H1 (cell line): ENCODE measurements at regions not wholly inside any gene's neighbourhood (a gene's known extent, or its start where the extent isn't known, plus 50 kb on each side); places are given as distances from the start of the nearest gene placed in this dataset.

Experiments
- CTCF ChIA-PET: fragments of 300-600 bp; sonication (Branson Sonifier 250); formaldehyde crosslinking; loops from one replicate; lab custom pipeline; 2021; ENCODE audit not compliant: partially characterized antibody; lab: Charles Lee
- POLR2A ChIA-PET: fragments of 300-600 bp; sonication (Branson Sonifier 250); formaldehyde crosslinking; loops from one replicate; lab custom pipeline; 2021; ENCODE audit warnings: inconsistent platforms; ENCODE audit not compliant: partially characterized antibody; lab: Charles Lee
- DNase-seq, 2 experiments: peaks; one replicate each; pipeline versions ENCODE4 v3.0.0 to v3.0.0-alpha.2; 2010 to 2022; ENCODE audit warnings: low spot score in 2 of 2, low read depth in 1 of 2, mixed read lengths in 1 of 2
- FAIRE-seq: peaks from 2 replicates; lab custom pipeline; 2011; peaks lifted over from hg19 to GRCh38; lab: Jason Lieb, UNC
- H2AFZ ChIP-seq: 2 replicates; pipeline ENCODE4 v1.8.1; 2012; ENCODE audit warnings: low read length, inconsistent platforms
- H2AK5ac ChIP-seq: 2 replicates; pipeline ENCODE4 v1.6.1; 2013; ENCODE audit warnings: low read depth, low read length
- H2BK120ac ChIP-seq: replicated peaks from 2 replicates; pipeline ENCODE3; 2013; ENCODE audit warnings: low read depth, low read length, inconsistent platforms
- H2BK12ac ChIP-seq: 2 replicates; pipeline ENCODE4 v1.6.1; 2013; ENCODE audit warnings: low read depth, low read length
- H2BK15ac ChIP-seq: 2 replicates; pipeline ENCODE4 v1.6.1; 2013; ENCODE audit warnings: low read length
- H2BK20ac ChIP-seq: 2 replicates; pipeline ENCODE4 v1.6.1; 2013; ENCODE audit warnings: low read length
- H2BK5ac ChIP-seq: 2 replicates; pipeline ENCODE4 v1.6.1; 2013; ENCODE audit warnings: low read depth, low read length
- H3K14ac ChIP-seq: 2 replicates; pipeline ENCODE4 v1.6.1; 2013; ENCODE audit warnings: inconsistent platforms; ENCODE audit not compliant: insufficient read length
- H3K18ac ChIP-seq: 2 replicates; pipeline ENCODE4 v1.6.1; 2013; ENCODE audit warnings: low read length; ENCODE audit errors: extremely low read depth
- H3K23ac ChIP-seq: 2 replicates; pipeline ENCODE4 v1.6.1; 2013; ENCODE audit warnings: inconsistent platforms; ENCODE audit not compliant: insufficient read length
- H3K23me2 ChIP-seq: 2 replicates; pipeline ENCODE4 v1.6.1; 2013; ENCODE audit warnings: low read depth, low read length
- H3K27ac ChIP-seq: 2 replicates; pipeline ENCODE4 v1.6.1; 2011; ENCODE audit warnings: low read depth, low read length, inconsistent platforms
- H3K27me3 ChIP-seq, 4 experiments: replicated peaks in 1 of 4; 1 replicate in 1 of 4; 2 replicates in 3 of 4; pipeline versions ENCODE4 v1.6.1 to v1.8.1; 2011 to 2013; ENCODE audit warnings: low read length in 3 of 4, mild to moderate bottlenecking in 3 of 4, inconsistent platforms in 2 of 4, mixed read lengths in 2 of 4, moderate library complexity in 1 of 4; ENCODE audit not compliant: control insufficient read depth in 3 of 4, insufficient read depth in 3 of 4; ENCODE audit errors: extremely low read depth in 1 of 4
- H3K36me3 ChIP-seq, 4 experiments: 2 replicates each; pipeline versions ENCODE4 v1.6.1 to v1.8.1; 2011 to 2013; ENCODE audit warnings: mild to moderate bottlenecking in 4 of 4, low read length in 3 of 4, moderate library complexity in 2 of 4, control low read depth in 1 of 4, inconsistent platforms in 1 of 4; ENCODE audit not compliant: insufficient read depth in 4 of 4, control insufficient read depth in 2 of 4
- H3K4ac ChIP-seq: replicated peaks from 2 replicates; pipeline ENCODE3; 2013; ENCODE audit warnings: low read length, low read depth, mixed read lengths, inconsistent platforms; ENCODE audit not compliant: insufficient read length
- H3K4me1 ChIP-seq, 4 experiments: replicated peaks in 1 of 4; 1 replicate in 1 of 4; 2 replicates in 3 of 4; pipeline versions ENCODE4 v1.6.1 to v1.8.1; 2011 to 2013; ENCODE audit warnings: low read length in 3 of 4, inconsistent platforms in 2 of 4, mixed read lengths in 1 of 4; ENCODE audit not compliant: insufficient read depth in 4 of 4, control insufficient read depth in 3 of 4
- H3K4me2 ChIP-seq, 2 experiments: 2 replicates each; pipeline versions ENCODE4 v1.6.1 to v1.8.1; 2011 to 2013; ENCODE audit warnings: low read depth in 2 of 2, low read length in 2 of 2, control low read depth in 1 of 2, inconsistent platforms in 1 of 2, mild to moderate bottlenecking in 1 of 2; ENCODE audit not compliant: insufficient read depth in 1 of 2
- H3K4me3 ChIP-seq, 4 experiments: fragments of 200-600, 300-600 bp in 1 of 4; sonication (generic), shearing (Covaris generic), sonication (Bioruptor Twin) in 1 of 4; 2 replicates each; pipeline versions ENCODE4 v1.5.1 to v1.8.1; 2011 to 2016; ENCODE audit warnings: low read length in 4 of 4, low read depth in 3 of 4, control low read depth in 2 of 4, inconsistent platforms in 2 of 4, mild to moderate bottlenecking in 2 of 4, mixed read lengths in 1 of 4, moderate library complexity in 1 of 4; ENCODE audit not compliant: insufficient read depth in 2 of 4; ENCODE audit errors: extremely low read depth in 1 of 4
- H3K56ac ChIP-seq: replicated peaks from 2 replicates; pipeline ENCODE3; 2013; ENCODE audit warnings: low read depth, mild to moderate bottlenecking, mixed read lengths, low read length, inconsistent platforms; ENCODE audit not compliant: insufficient read length
- H3K79me1 ChIP-seq: 2 replicates; pipeline ENCODE4 v1.6.1; 2013; ENCODE audit warnings: low read depth, low read length, control low read depth
- H3K79me2 ChIP-seq, 2 experiments: 2 replicates each; pipeline versions ENCODE4 v1.6.1 to v1.8.1; 2012 to 2013; ENCODE audit warnings: low read length in 2 of 2, mild to moderate bottlenecking in 2 of 2, inconsistent platforms in 1 of 2; ENCODE audit not compliant: insufficient read depth in 2 of 2, control insufficient read depth in 1 of 2
- H3K9ac ChIP-seq, 4 experiments: replicated peaks in 1 of 4; 1 replicate in 1 of 4; 2 replicates in 3 of 4; pipeline versions ENCODE4 v1.6.1 to v1.8.1; 2011 to 2013; ENCODE audit warnings: low read depth in 3 of 4, low read length in 3 of 4, control low read depth in 2 of 4, mild to moderate bottlenecking in 2 of 4, moderate library complexity in 2 of 4, inconsistent platforms in 1 of 4; ENCODE audit errors: extremely low read depth in 1 of 4
- H3K9me3 ChIP-seq, 2 experiments: 2 replicates each; pipeline versions ENCODE4 v1.6.1 to v1.8.1; 2012 to 2013; ENCODE audit warnings: mild to moderate bottlenecking in 2 of 2, moderate library complexity in 2 of 2, control low read depth in 1 of 2, inconsistent platforms in 1 of 2, low read depth in 1 of 2, low read length in 1 of 2, mixed read lengths in 1 of 2; ENCODE audit not compliant: insufficient read depth in 2 of 2
- H4K20me1 ChIP-seq, 2 experiments: replicated peaks in 1 of 2; 2 replicates each; pipeline versions ENCODE3 to v1.8.1; 2011 to 2013; ENCODE audit warnings: inconsistent platforms in 2 of 2, low read length in 2 of 2, mild to moderate bottlenecking in 1 of 2; ENCODE audit not compliant: insufficient read depth in 2 of 2, control insufficient read depth in 1 of 2
- H4K5ac ChIP-seq: 2 replicates; pipeline ENCODE4 v1.6.1; 2013; ENCODE audit warnings: low read length, low read depth, mixed read lengths, inconsistent platforms; ENCODE audit not compliant: insufficient read length
- H4K8ac ChIP-seq: 2 replicates; pipeline ENCODE4 v1.8.0; 2013; ENCODE audit warnings: mild to moderate bottlenecking, moderate library complexity, low read length, inconsistent platforms; ENCODE audit not compliant: insufficient read depth; ENCODE audit errors: extremely low read depth
- H4K91ac ChIP-seq: replicated peaks from 2 replicates; pipeline ENCODE3; 2013; ENCODE audit warnings: low read length, mixed read lengths, inconsistent platforms; ENCODE audit not compliant: insufficient read length
- WGBS, 2 experiments: shearing (Covaris generic) in 1 of 2; methylation state at CpG; one replicate each; pipeline versions ENCODE4 v1.1.6 to v1.1.7; 2013 to 2015; ENCODE audit warnings: low lambda C conversion rate in 2 of 2, mixed read lengths in 2 of 2, inconsistent platforms in 1 of 2, low coverage in 1 of 2, missing lambda C conversion rate in 1 of 2; ENCODE audit not compliant: insufficient replicate concordance in 2 of 2, insufficient coverage in 1 of 2, insufficient read length in 1 of 2; ENCODE audit errors: extremely low coverage in 1 of 2, missing lambda C conversion rate in 1 of 2; 5-methylcytosine and 5-hydroxymethylcytosine counted together
- TF ChIP-seq, protein P1 (sequence below): IDR thresholded peaks from 2 replicates; pipeline ENCODE4 v1.6.1; 2011; ENCODE audit warnings: low read length, improper control_type of control experiment

DNA sequence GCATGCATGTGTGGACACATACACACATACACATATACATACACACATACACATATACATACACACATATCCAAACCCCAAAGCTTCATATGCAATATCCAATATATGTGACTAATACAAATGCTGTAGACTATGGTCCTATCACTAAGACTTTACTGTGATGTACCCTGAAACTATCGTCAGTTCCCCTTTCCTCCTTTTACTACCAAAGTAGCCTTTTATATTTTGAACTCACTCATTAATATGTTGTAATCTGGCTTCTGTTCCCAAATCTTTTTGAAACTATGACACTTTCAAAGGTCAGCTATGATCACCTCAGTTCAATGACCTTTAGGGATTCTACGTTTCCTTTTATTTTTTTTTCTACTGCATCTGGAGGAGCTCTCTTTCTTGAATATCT, 64.8 kb upstream of the TFEC start:
- Histone ChIP-seq H3K9ac (no peak overlapping the region), H3K27ac (no peak overlapping the region), H2BK120ac (no peak overlapping the region), H2AFZ (no peak overlapping the region), H3K4me1 (no peaks in the 10 kb centered on the region; a peak in 1 of 7 replicates), H2AK5ac (no peak overlapping the region), H3K56ac (no peak overlapping the region), H3K14ac (no peak overlapping the region), H3K23me2 (no peaks in the 10 kb centered on the region), H3K4me2 (no peak overlapping the region), H2BK5ac (no peak overlapping the region), H3K79me1 (no peaks in the 10 kb centered on the region), H3K79me2 (no peaks in the 10 kb centered on the region), H3K36me3 (no peaks in the 10 kb centered on the region), H3K4ac (no peak overlapping the region), H2BK12ac (no peak overlapping the region), H4K5ac (no peak overlapping the region), H3K27me3 (no peaks in the 10 kb centered on the region), H4K91ac (no peak overlapping the region), H2BK20ac (no peak overlapping the region), H2BK15ac (no peak overlapping the region), H3K18ac (no peak overlapping the region), H3K4me3 (no peak overlapping the region), H3K9me3 (no peaks in the 10 kb centered on the region), H4K8ac (no peak overlapping the region), H4K20me1 (no peaks in the 10 kb centered on the region), H3K23ac (no peak overlapping the region)
- WGBS, 2 experiments: 97% methylated on average over 2 of the region's 2 CpGs; no CpG with 5 or more reads in 1 of the 2 experiments
- TF ChIP-seq, protein P1, sequence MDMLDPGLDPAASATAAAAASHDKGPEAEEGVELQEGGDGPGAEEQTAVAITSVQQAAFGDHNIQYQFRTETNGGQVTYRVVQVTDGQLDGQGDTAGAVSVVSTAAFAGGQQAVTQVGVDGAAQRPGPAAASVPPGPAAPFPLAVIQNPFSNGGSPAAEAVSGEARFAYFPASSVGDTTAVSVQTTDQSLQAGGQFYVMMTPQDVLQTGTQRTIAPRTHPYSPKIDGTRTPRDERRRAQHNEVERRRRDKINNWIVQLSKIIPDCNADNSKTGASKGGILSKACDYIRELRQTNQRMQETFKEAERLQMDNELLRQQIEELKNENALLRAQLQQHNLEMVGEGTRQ: no peak
- ChIA-PET POLR2A (no interaction called here), CTCF (no interaction called here)
- FAIRE-seq (no peak), DNase-seq (no peak)
